Endothelial cell of umbilical vein (primary cell): ENCODE measurements at regions not wholly inside any gene's neighbourhood (a gene's known extent, or its start where the extent isn't known, plus 50 kb on each side); places are given as distances from the start of the nearest gene placed in this dataset.

ENCODE experiments used
- BruUV-seq: library from RNA; stranded (reverse); fragments of 400-500 nt; replicated peaks from 2 replicates; lab custom pipeline; 2021; lab: Mats Ljungman, UMichigan
- CTCF ChIA-PET: fragments of 300-600, 350-600 bp; sonication (Branson Sonifier 250); formaldehyde crosslinking; loops from one replicate; lab custom pipeline; 2021; ENCODE audit warnings: antibody characterized with exemption, inconsistent platforms; lab: Charles Lee
- POLR2A ChIA-PET: fragments of 300-600, 350-600 bp; sonication (Branson Sonifier 250); formaldehyde crosslinking; loops from one replicate; lab custom pipeline; 2021; ENCODE audit warnings: antibody characterized with exemption, inconsistent platforms; lab: Charles Lee
- DNase-seq: peaks from one replicate; pipeline ENCODE4 v3.0.0-alpha.2; 2011; ENCODE audit warnings: low read depth, low spot score
- FAIRE-seq: peaks from 2 replicates; lab custom pipeline; 2011; peaks lifted over from hg19 to GRCh38; lab: Jason Lieb, UNC
- H2AFZ ChIP-seq: 2 replicates; pipeline ENCODE4 v1.6.0; 2012; ENCODE audit warnings: low read depth, low read length, control low read depth, inconsistent platforms
- H3K27ac ChIP-seq: 2 replicates; pipeline ENCODE4 v1.5.1; 2011; ENCODE audit warnings: low read depth, mild to moderate bottlenecking, control low read depth, low read length, moderate library complexity; ENCODE audit not compliant: insufficient read depth
- H3K27me3 ChIP-seq, 2 experiments: 2 replicates each; pipeline versions ENCODE4 v1.6.0 to v1.6.1; 2011; ENCODE audit warnings: low read length in 2 of 2, mixed read lengths in 1 of 2; ENCODE audit not compliant: control insufficient read depth in 2 of 2, insufficient read depth in 2 of 2
- H3K36me3 ChIP-seq, 2 experiments: 2 replicates in 1 of 2; 3 replicates in 1 of 2; pipeline ENCODE4 v1.5.1; 2011; ENCODE audit warnings: low read length in 2 of 2, mild to moderate bottlenecking in 1 of 2, moderate library complexity in 1 of 2; ENCODE audit not compliant: control insufficient read depth in 2 of 2, insufficient read depth in 2 of 2; ENCODE audit errors: extremely low read depth in 1 of 2
- H3K4me1 ChIP-seq: 3 replicates; pipeline ENCODE4 v1.5.1; 2011; ENCODE audit warnings: mild to moderate bottlenecking, low read length; ENCODE audit not compliant: control insufficient read depth, insufficient read depth; ENCODE audit errors: extremely low read depth
- H3K4me2 ChIP-seq: 2 replicates; pipeline ENCODE4 v1.6.1; 2011; ENCODE audit warnings: low read length, control low read depth, mixed read lengths; ENCODE audit not compliant: insufficient read depth
- H3K4me3 ChIP-seq, 3 experiments: fragments of 200-600 bp in 1 of 3; sonication (generic), shearing (Covaris generic) in 1 of 3; replicated peaks in 1 of 3; 2 replicates each; pipeline ENCODE4 v1.5.1; 2011 to 2016; ENCODE audit warnings: control low read depth in 3 of 3, low read length in 3 of 3, mild to moderate bottlenecking in 2 of 3, inconsistent platforms in 1 of 3, low read depth in 1 of 3, moderate library complexity in 1 of 3; ENCODE audit not compliant: insufficient read depth in 1 of 3
- H3K79me2 ChIP-seq: 2 replicates; pipeline ENCODE4 v1.6.0; 2012; ENCODE audit warnings: low read length, inconsistent platforms; ENCODE audit not compliant: control insufficient read depth, insufficient read depth
- H3K9ac ChIP-seq: replicated peaks from 2 replicates; pipeline ENCODE3; 2011; ENCODE audit warnings: low read length, control low read depth; ENCODE audit not compliant: insufficient read depth; ENCODE audit errors: extremely low read depth
- H3K9me1 ChIP-seq: replicated peaks from 3 replicates; pipeline ENCODE4 v1.6.0; 2011; ENCODE audit warnings: mild to moderate bottlenecking, low read length; ENCODE audit not compliant: control insufficient read depth, insufficient read depth; ENCODE audit errors: extremely low read depth
- H3K9me3 ChIP-seq: replicated peaks from 2 replicates; pipeline ENCODE4 v1.5.1; 2012; ENCODE audit warnings: low read length, inconsistent platforms; ENCODE audit not compliant: control insufficient read depth, insufficient read depth
- H4K20me1 ChIP-seq: replicated peaks from 2 replicates; pipeline ENCODE3; 2011; ENCODE audit warnings: mild to moderate bottlenecking, low read length; ENCODE audit not compliant: control insufficient read depth, insufficient read depth; ENCODE audit errors: extremely low read depth
- EZH2 ChIP-seq: IDR thresholded peaks from 2 replicates; pipeline ENCODE4 v1.6.1; 2012; ENCODE audit warnings: borderline replicate concordance, low read depth, mild to moderate bottlenecking, moderate library complexity, low read length, inconsistent platforms; ENCODE audit not compliant: severe bottlenecking
- FOS ChIP-seq: IDR thresholded peaks from 2 replicates; pipeline ENCODE4 v1.6.1; 2011; ENCODE audit warnings: mild to moderate bottlenecking, low read length, moderate library complexity, borderline replicate concordance; ENCODE audit not compliant: insufficient read depth
- GATA2 ChIP-seq: IDR thresholded peaks from 2 replicates; pipeline ENCODE4 v1.7.0; 2011; ENCODE audit warnings: low read depth, mild to moderate bottlenecking, moderate library complexity, mixed read lengths, low read length; ENCODE audit not compliant: insufficient read length, insufficient read depth
- JUN ChIP-seq: IDR thresholded peaks from 2 replicates; pipeline ENCODE4 v1.6.1; 2011; ENCODE audit warnings: borderline replicate concordance, low read depth; ENCODE audit not compliant: insufficient read length, insufficient read depth
- MYC ChIP-seq: IDR thresholded peaks from one replicate; pipeline ENCODE4 v1.6.1; 2011; ENCODE audit warnings: mild to moderate bottlenecking, low read depth, low read length
- POLR2A ChIP-seq: IDR thresholded peaks from 2 replicates; pipeline ENCODE4 v1.6.1; 2012; ENCODE audit warnings: low read depth, mild to moderate bottlenecking, control low read depth, low read length
- POLR2AphosphoS5 ChIP-seq: IDR thresholded peaks from 2 replicates; pipeline ENCODE4 v1.6.1; 2012; ENCODE audit warnings: low read depth, mild to moderate bottlenecking, control low read depth, low read length, moderate library complexity; ENCODE audit not compliant: insufficient read depth
- dilution Hi-C: fragments of 300-500 bp; cut with MboI; formaldehyde crosslinking; loops from one replicate; pipeline ENCODE4 v1.15.0; 2019; ENCODE audit warnings: low sequenced_read_pairs; ENCODE audit not compliant: extremely low pct_ligation_motif_present
- intact Hi-C: fragments of 100-400 bp; cut with micrococcal nuclease; formaldehyde crosslinking; loops from one replicate; pipeline ENCODE4 v1.10.0; 2022
- TF ChIP-seq, protein P1 (sequence below): IDR thresholded peaks from 2 replicates; pipeline ENCODE4 v1.6.1; 2011; ENCODE audit not compliant: insufficient read depth, insufficient read length
- TF ChIP-seq, protein P2 (sequence below), 2 donors: IDR thresholded peaks; 1 replicate in 1 of 2; 2 replicates in 1 of 2; pipeline ENCODE4 v1.5.1; 2011; ENCODE audit warnings: low read length in 2 of 2, mild to moderate bottlenecking in 2 of 2, moderate library complexity in 2 of 2, control low read depth in 1 of 2, inconsistent platforms in 1 of 2, low read depth in 1 of 2; ENCODE audit not compliant: insufficient read depth in 1 of 2; ENCODE audit errors: extremely low read depth in 1 of 2

DNA sequence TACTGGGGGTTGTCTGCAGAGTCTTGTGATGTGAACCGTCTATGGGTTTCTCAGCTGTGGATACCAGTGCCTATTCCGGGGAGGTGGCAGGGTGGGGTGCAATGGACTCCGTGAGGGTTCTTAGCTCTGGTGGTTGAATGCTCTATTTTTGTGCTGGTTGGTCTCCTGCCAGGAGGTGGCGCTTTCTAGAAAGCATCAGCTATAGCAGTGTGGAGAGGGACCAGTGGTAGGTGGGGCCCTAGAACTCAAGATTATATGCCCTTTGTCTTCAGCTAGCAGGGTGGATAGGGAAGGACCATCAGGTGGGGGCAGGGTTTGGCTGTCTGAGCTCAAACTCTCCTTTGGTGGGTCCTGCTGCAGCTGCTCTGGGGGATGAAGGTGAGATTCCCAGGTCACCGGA, 127.3 kb upstream of the PLD5 start:
- TF ChIP-seq EZH2, result no peak
- no peak for TF ChIP-seq POLR2A
- no peak for TF ChIP-seq MYC
- no peak for TF ChIP-seq JUN
- no peak for TF ChIP-seq POLR2AphosphoS5
- no peak for TF ChIP-seq FOS
- TF ChIP-seq, protein P1, sequence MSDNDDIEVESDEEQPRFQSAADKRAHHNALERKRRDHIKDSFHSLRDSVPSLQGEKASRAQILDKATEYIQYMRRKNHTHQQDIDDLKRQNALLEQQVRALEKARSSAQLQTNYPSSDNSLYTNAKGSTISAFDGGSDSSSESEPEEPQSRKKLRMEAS, result no peak
- no peak for TF ChIP-seq GATA2
- TF ChIP-seq, protein P2, sequence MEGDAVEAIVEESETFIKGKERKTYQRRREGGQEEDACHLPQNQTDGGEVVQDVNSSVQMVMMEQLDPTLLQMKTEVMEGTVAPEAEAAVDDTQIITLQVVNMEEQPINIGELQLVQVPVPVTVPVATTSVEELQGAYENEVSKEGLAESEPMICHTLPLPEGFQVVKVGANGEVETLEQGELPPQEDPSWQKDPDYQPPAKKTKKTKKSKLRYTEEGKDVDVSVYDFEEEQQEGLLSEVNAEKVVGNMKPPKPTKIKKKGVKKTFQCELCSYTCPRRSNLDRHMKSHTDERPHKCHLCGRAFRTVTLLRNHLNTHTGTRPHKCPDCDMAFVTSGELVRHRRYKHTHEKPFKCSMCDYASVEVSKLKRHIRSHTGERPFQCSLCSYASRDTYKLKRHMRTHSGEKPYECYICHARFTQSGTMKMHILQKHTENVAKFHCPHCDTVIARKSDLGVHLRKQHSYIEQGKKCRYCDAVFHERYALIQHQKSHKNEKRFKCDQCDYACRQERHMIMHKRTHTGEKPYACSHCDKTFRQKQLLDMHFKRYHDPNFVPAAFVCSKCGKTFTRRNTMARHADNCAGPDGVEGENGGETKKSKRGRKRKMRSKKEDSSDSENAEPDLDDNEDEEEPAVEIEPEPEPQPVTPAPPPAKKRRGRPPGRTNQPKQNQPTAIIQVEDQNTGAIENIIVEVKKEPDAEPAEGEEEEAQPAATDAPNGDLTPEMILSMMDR (IDR thresholded peaks at IDR 0.05; ENCODE audit: extremely low read depth in 1 of 2, insufficient read depth in 1 of 2, low read depth in 1 of 2, low read length in 2 of 2), result no peak
- Histone ChIP-seq H3K9me3 (no peaks in the 10 kb centered on the region), H3K4me2 (no peak overlapping the region), H3K79me2 (no peaks in the 10 kb centered on the region), H3K4me3 (no peak overlapping the region), H4K20me1 (no peaks in the 10 kb centered on the region), H3K9ac (no peak overlapping the region), H3K9me1 (no peaks in the 10 kb centered on the region), H3K27ac (no peak overlapping the region), H3K36me3 (no peaks in the 10 kb centered on the region), H3K4me1 (no peaks in the 10 kb centered on the region), H3K27me3 (no peaks in the 10 kb centered on the region), H2AFZ (no peak overlapping the region)
- intact Hi-C loops, result no loop called here
- FAIRE-seq (no peak), DNase-seq (no peak)
- CTCF ChIA-PET, result no interaction called here
- BruUV-seq, result no TSS peak
- POLR2A ChIA-PET, result no interaction called here
- dilution Hi-C loops, result no loop called here
